ENCODE measurements at regions not wholly inside any gene's neighbourhood (a gene's known extent, or its start where the extent isn't known, plus 50 kb on each side); places are given as distances from the start of the nearest gene placed in this dataset.

GRCh38 chr13:70585109-70585508, 476.9 kb upstream of the KLHL1 start:
- Histone ChIP-seq H3K79me2 (ENCODE audit: insufficient read depth, low read length) (no peaks in the 10 kb centered on the region), H2AFZ (ENCODE audit: low read length) (no peak overlapping the region), H3K4me1 (ENCODE audit: insufficient read depth, low read length) (no peaks in the 10 kb centered on the region), H4K20me1 (ENCODE audit: insufficient read depth, low read length) (no peaks in the 10 kb centered on the region), H3K9me3 (ENCODE audit: low read depth, low read length) (no peaks in the 10 kb centered on the region), H3K27ac (ENCODE audit: low read depth, low read length) (no peak overlapping the region), H3K4me2 (ENCODE audit: insufficient read depth, low read length) (no peak overlapping the region), H3K4me3 (ENCODE audit: insufficient read depth, low read length) (no peak overlapping the region), H3K36me3 (ENCODE audit: insufficient read depth, low read length) (no peaks in the 10 kb centered on the region), H3K27me3 (ENCODE audit: insufficient read depth, low read length) (no peaks in the 10 kb centered on the region)
- TF ChIP-seq CTCF (IDR thresholded peaks at IDR 0.05; ENCODE audit: extremely low read depth, low read depth, low read length), result no peak
- no peak for DNase-seq (ENCODE audit: insufficient read length, low spot score, missing footprints)

- no peak for TF ChIP-seq CTCF (IDR thresholded peaks at IDR 0.05; ENCODE audit: extremely low read depth, low read depth, low read length)
- no peak for DNase-seq (ENCODE audit: insufficient read length, low spot score, missing footprints)
- Histone ChIP-seq H3K4me1 (ENCODE audit: insufficient read depth, low read length) (no peaks in the 10 kb centered on the region), H3K4me2 (ENCODE audit: insufficient read depth, low read length) (no peak overlapping the region), H3K36me3 (ENCODE audit: insufficient read depth, low read length) (no peaks in the 10 kb centered on the region), H3K27me3 (ENCODE audit: insufficient read depth, low read length) (no peaks in the 10 kb centered on the region), H3K9me3 (ENCODE audit: low read depth, low read length) (no peaks in the 10 kb centered on the region), H3K79me2 (ENCODE audit: insufficient read depth, low read length) (no peaks in the 10 kb centered on the region), H3K4me3 (ENCODE audit: insufficient read depth, low read length) (no peak overlapping the region), H2AFZ (ENCODE audit: low read length) (no peak overlapping the region), H4K20me1 (ENCODE audit: insufficient read depth, low read length) (no peaks in the 10 kb centered on the region), H3K27ac (ENCODE audit: low read depth, low read length) (no peak overlapping the region)
Measured at GRCh38 chr13:70580825-70581224, 472.6 kb upstream of the KLHL1 start.

GRCh38 chr13:70579941-70580340, 471.7 kb upstream of the KLHL1 start:
- Histone ChIP-seq H3K27me3 (ENCODE audit: insufficient read depth, low read length) (no peaks in the 10 kb centered on the region), H3K27ac (ENCODE audit: low read depth, low read length) (no peak overlapping the region), H3K79me2 (ENCODE audit: insufficient read depth, low read length) (no peaks in the 10 kb centered on the region), H3K36me3 (ENCODE audit: insufficient read depth, low read length) (no peaks in the 10 kb centered on the region), H3K4me2 (ENCODE audit: insufficient read depth, low read length) (no peak overlapping the region), H3K4me3 (ENCODE audit: insufficient read depth, low read length) (no peak overlapping the region), H3K9me3 (ENCODE audit: low read depth, low read length) (no peaks in the 10 kb centered on the region), H2AFZ (ENCODE audit: low read length) (no peak overlapping the region), H3K4me1 (ENCODE audit: insufficient read depth, low read length) (no peaks in the 10 kb centered on the region), H4K20me1 (ENCODE audit: insufficient read depth, low read length) (no peaks in the 10 kb centered on the region)
- TF ChIP-seq CTCF (IDR thresholded peaks at IDR 0.05; ENCODE audit: extremely low read depth, low read depth, low read length), result no peak
- DNase-seq (ENCODE audit: insufficient read length, low spot score, missing footprints), result no peak

- no peak overlapping the region for H3K4me2 ChIP-seq (ENCODE audit: insufficient read depth, low read length)
- TF ChIP-seq CTCF (IDR thresholded peaks at IDR 0.05; ENCODE audit: extremely low read depth, low read depth, low read length), result no peak
Measured at GRCh38 chr13:70571221-70571620, 463.0 kb upstream of the KLHL1 start.

More at GRCh38 chr13:70571221-70571620, 463.0 kb upstream of the KLHL1 start:
- DNase-seq (ENCODE audit: insufficient read length, low spot score, missing footprints), result no peak
- no peaks in the 10 kb centered on the region for H3K4me1 ChIP-seq (ENCODE audit: insufficient read depth, low read length)
- H2AFZ ChIP-seq (ENCODE audit: low read length), result no peak overlapping the region
- no peaks in the 10 kb centered on the region for H3K27me3 ChIP-seq (ENCODE audit: insufficient read depth, low read length)
- H3K9me3 ChIP-seq (ENCODE audit: low read depth, low read length), result no peaks in the 10 kb centered on the region
- H3K79me2 ChIP-seq (ENCODE audit: insufficient read depth, low read length), result no peaks in the 10 kb centered on the region
- no peaks in the 10 kb centered on the region for H3K36me3 ChIP-seq (ENCODE audit: insufficient read depth, low read length)
- H3K27ac ChIP-seq (ENCODE audit: low read depth, low read length), result no peak overlapping the region
- H4K20me1 ChIP-seq (ENCODE audit: insufficient read depth, low read length), result no peaks in the 10 kb centered on the region
- no peak overlapping the region for H3K4me3 ChIP-seq (ENCODE audit: insufficient read depth, low read length)

All from osteoblast (primary cell).